ENCODE measurements at regions not wholly inside any gene's neighbourhood (a gene's known extent, or its start where the extent isn't known, plus 50 kb on each side); places are given as distances from the start of the nearest gene placed in this dataset.

DNA sequence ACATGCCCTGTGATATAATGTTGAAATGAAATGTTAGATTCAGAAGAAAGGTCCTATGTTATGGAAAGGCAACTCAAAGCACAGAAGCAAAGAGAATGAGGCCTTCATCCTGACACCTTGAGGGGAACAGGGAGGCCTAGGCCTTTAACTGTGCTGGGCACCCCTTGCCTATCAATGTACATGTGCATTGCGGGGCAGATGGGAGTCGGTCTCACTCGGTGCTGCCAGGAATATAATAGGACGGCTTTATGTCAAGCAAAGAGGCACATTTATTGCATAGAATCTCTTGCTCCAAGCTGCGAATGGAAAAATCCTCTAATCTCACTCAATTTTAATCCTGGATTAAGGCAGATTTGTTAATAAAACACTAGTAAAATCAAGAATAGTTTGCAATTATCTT is 301.0 kb upstream of the SOX14 start:
- no peak for FAIRE-seq
- TF ChIP-seq, protein P1, sequence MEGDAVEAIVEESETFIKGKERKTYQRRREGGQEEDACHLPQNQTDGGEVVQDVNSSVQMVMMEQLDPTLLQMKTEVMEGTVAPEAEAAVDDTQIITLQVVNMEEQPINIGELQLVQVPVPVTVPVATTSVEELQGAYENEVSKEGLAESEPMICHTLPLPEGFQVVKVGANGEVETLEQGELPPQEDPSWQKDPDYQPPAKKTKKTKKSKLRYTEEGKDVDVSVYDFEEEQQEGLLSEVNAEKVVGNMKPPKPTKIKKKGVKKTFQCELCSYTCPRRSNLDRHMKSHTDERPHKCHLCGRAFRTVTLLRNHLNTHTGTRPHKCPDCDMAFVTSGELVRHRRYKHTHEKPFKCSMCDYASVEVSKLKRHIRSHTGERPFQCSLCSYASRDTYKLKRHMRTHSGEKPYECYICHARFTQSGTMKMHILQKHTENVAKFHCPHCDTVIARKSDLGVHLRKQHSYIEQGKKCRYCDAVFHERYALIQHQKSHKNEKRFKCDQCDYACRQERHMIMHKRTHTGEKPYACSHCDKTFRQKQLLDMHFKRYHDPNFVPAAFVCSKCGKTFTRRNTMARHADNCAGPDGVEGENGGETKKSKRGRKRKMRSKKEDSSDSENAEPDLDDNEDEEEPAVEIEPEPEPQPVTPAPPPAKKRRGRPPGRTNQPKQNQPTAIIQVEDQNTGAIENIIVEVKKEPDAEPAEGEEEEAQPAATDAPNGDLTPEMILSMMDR (IDR thresholded peaks at IDR 0.05; ENCODE audit: insufficient read depth, missing control alignments): no peak

DNA sequence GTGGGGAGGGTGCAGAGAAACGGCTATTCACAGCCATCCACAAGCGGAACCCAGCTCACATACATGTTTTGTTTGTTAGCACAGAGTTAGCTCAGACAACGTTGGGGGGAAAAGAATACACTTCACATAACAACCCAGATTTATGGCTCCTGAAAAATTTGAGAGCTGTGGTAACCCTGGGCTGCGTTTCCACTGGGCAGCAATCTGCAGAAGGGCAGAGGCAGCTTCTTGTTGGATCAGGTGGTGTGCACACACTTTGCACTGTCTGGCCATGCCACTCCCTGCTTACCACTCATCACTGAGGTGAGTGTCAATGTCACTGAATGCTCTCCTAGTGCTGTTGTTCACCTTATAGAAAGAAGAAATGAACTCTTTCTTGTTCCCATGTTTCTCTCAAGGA is 299.8 kb upstream of the SOX14 start:
- no peak for FAIRE-seq
- DNase-seq (ENCODE audit: insufficient read length, low spot score): no peak
- TF ChIP-seq, protein P1 (IDR thresholded peaks at IDR 0.05; ENCODE audit: insufficient read depth, missing control alignments): no peak

More for the DNA sequence above, 301.0 kb upstream of the SOX14 start:
- DNase-seq (ENCODE audit: insufficient read length, low spot score): no peak

DNA sequence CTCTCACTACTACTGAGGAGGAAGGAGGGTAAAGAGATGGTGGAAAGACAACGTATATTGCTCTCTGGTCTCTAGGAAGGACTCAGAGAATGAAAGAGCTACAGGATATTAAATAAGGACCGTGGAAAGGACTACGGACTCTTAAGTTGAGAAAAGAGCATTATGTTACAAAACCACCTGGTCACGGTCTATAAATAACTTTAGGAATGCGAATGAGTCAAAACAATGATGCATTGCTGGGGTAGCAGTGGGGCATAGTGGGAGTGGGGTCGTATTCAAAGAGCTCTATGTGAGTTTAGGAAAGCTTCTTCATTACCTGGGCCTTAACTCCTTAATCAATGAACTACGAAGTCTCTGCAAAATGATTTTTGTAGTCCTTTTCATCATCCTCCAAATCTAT is 295.7 kb upstream of the SOX14 start:
- TF ChIP-seq, protein P1 (IDR thresholded peaks at IDR 0.05; ENCODE audit: insufficient read depth, missing control alignments): no peak
- FAIRE-seq: no peak

DNA sequence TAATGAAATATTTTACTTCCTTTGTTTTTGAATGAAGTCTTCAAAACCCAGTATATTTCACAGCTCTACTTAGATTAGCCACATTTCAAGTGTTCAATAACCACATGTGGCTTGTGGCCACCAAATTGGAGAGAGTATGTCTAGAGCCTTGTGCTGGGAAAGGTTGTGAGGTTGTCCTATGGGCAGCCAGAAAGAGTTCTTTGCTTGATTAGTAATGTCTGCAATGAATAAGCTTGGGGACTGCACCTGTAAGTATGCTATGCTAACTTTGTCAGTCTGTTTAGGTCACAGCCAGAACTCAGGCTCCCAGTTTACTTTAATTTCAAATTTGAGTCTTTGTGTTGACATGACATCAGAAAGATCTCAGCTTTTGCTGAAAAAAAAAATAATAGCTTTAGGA is 294.9 kb upstream of the SOX14 start:
- TF ChIP-seq, protein P1 (IDR thresholded peaks at IDR 0.05; ENCODE audit: insufficient read depth, missing control alignments): no peak
- no peak for FAIRE-seq
- DNase-seq (ENCODE audit: insufficient read length, low spot score): no peak

More for the DNA sequence above, 295.7 kb upstream of the SOX14 start:
- no peak for DNase-seq (ENCODE audit: insufficient read length, low spot score)

DNA sequence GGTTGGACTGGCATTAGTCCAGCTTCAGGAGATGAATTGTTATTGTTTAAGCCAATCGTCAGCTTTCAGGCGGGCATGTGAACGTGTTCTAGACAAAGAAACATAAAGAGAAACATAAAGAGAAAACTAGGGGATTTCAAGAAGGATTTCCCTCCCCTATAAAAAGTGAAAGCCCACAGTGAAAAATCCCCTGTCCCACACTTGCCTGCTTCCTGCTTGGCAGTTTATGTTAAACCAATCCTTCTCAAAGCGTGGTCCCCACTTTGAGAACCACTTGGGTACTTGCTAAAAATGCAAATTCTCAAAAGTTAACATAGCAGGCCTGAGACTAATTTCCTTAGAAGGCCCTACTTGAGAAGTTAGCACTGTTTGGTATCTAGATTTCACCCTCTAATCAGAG is 293.0 kb upstream of the SOX14 start:
- TF ChIP-seq, protein P1 (IDR thresholded peaks at IDR 0.05; ENCODE audit: insufficient read depth, missing control alignments): no peak
- DNase-seq (ENCODE audit: insufficient read length, low spot score) (no peak), FAIRE-seq (no peak)

DNA sequence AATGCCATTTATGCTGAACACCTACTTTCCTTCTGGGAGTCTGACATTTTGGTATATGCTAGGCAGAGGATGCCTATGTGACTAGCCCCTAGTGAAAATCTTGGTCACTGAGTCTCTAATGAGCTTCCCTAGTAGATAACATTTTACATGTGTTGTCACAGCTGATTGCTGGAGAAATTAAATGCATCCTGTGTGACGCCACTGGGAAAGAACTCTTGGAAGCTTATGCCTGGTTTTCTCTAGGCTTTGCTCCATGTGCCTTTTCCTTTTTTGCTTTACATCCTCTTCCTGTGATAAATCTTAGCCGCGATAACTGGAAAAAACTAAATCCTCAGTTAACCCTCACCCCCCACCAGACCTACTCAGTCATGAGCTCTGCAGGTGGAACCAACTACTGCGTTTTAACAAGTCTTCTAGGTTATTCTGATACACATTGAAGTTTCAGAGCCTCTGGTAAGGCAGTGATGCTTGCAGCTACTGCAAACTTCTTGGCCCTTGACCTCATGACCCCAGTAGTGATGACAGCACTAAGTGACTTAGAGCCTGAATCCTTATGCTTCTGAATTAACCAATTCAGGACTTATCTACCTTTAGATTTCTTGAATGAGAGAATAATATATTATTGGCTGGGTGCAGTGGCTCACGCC is 292.4 kb upstream of the SOX14 start:
- no peak for FAIRE-seq
- DNase-seq (ENCODE audit: insufficient read length, low spot score): no peak
- TF ChIP-seq, protein P1 (IDR thresholded peaks at IDR 0.05; ENCODE audit: insufficient read depth, missing control alignments): no peak

DNA sequence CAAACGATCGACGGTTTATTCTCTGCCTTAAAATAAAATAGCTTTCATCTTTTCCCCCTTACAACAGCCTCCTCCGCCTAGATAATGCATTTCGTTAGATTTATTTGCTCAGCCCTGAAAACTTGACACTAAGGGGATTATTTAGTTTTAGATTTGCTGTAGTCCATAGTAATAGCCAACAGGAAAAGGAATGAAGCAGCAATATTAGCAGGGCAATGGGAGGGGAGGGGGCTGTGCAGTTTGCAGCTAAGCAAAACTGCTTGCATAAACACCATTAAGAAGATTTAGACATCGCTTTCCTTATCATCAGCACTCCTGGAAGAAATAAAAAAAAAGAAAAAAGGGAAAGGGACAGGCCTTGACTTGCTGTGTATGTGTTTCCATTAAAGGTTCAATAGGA is 286.5 kb upstream of the SOX14 start:
- FAIRE-seq: no peak
- DNase-seq (ENCODE audit: insufficient read length, low spot score): no peak
- TF ChIP-seq, protein P1 (IDR thresholded peaks at IDR 0.05; ENCODE audit: insufficient read depth, missing control alignments): no peak
